Activated T-cell treated with anti-CD3 and anti-CD28 coated beads for 4 hours (primary cell): ENCODE measurements at regions not wholly inside any gene's neighbourhood (a gene's known extent, or its start where the extent isn't known, plus 50 kb on each side); places are given as distances from the start of the nearest gene placed in this dataset.
"Not testable (repeated sequence)": the region's sequence is repeated elsewhere in the genome, so short reads cannot be mapped to it uniquely, and the experiment has no call there.

Experiments used
- DNase-seq: peaks from one replicate; pipeline ENCODE4 v3.0.0-alpha.2; 2020

DNA sequence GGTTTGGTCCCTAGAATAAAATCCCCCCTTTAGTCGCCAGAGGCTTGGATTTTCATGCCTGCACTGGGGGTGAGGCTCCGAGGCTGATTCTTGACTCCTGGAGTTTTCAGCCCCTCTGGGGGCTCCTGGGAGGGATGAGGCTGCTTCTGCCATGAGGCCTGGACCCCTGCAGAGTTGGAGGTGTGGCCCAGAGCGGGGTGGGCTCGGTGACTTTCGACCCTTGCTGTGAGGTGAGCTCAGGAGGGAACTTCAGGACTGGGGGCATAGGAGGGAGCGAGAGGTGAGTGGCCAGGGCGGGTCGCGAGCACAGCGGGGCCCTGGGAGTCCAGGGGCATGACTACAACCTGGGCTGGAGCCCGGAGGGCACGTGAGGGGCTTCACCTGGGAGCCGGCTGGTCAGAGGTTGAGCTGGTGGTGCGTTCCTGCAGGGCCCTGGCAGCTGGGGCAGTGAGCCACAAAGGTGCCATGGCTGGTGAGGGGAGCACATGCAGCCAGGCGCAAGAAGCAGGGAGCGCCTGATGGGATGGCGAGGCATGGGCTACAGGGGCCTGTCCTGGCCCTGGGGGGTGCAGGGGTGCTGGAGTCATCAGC, 168.2 kb downstream of the KIF26A start:
- DNase-seq, result no peak

DNA sequence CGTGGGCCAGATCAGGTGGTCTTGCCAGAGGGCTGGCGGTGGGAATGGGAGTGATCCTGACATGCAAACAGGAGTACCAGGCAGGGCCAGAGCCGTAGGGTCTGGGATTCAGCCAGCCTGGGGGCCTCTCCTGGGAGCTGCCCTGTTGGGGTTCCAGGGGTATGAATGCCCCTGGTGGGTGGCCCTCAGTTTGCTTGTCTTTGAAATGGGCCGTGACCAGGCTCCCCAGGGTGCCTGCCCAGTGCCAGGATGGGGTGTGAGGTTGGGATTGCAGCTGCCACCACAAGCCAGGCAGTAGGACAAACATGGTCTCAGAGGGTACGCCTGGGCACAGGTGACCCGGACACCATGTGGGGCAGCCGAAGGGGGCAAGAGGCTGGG, 168.8 kb downstream of the KIF26A start:
- DNase-seq, result no peak

DNA sequence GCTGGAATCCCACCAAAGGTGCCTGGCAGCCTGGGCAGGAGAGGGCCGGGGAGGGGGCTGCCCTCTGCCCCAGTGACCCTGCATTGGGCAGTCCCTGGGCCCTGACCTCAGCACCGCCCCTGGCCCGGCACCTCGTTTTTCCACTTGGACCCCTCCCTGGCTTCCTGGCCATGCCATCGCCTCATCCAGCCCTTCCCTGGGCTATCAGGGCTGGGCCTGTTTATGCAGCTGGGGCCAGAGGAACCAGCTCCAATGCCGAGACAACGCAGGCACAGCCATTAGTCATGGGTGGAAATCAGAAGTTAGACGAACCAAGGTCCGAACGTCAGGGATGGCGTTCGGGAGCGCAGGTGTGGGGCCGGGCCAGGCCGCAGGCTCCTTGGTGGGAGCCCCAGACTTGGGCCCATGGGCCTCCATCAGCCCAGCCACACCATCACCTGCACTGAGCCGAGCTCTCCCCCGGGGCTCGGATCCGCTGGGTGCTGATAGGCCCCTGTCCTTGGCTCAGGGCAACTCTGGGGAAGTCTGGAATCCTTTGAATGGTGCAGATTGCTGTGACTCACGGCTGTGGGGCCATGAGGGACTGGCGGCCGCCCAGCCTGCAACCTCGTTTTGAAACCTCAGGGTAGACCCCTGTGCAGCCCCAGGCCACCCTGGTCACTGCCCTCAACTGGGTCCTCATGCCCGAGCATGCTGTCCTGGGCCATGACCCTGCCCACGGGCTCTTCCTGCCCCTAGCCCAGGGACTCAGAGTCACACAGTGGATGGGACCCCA, 169.4 kb downstream of the KIF26A start:
- no peak for DNase-seq

GRCh38 chr14:104308534-104308933, 170.1 kb downstream of the KIF26A start:
- DNase-seq, result not testable (repeated sequence)

- no peak for DNase-seq
Observed at GRCh38 chr14:104309657-104310369, 171.4 kb downstream of the KIF26A start.

- no peak for DNase-seq
Observed at GRCh38 chr14:104311358-104311757, 173.0 kb downstream of the KIF26A start.

DNA sequence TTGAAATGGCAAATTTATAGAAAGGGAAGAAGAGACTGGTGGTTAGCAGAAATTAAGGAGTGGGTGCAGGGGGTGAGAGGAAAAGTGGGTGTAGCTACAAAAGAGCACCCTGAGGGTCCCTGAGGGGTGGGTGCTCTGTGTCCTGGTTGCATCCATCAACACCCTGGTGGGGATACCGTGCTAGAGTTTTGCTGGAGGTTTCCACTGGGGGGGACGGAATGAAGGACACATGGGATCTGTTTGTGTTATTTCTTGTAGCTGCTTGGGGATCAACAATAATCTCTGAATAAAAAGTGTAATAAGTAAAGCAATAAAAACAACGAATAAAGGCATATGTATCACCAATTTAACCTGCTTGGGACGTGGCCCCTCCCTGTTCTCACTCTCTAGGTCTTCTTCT, 175.3 kb downstream of the KIF26A start:
- DNase-seq, result no peak

DNA sequence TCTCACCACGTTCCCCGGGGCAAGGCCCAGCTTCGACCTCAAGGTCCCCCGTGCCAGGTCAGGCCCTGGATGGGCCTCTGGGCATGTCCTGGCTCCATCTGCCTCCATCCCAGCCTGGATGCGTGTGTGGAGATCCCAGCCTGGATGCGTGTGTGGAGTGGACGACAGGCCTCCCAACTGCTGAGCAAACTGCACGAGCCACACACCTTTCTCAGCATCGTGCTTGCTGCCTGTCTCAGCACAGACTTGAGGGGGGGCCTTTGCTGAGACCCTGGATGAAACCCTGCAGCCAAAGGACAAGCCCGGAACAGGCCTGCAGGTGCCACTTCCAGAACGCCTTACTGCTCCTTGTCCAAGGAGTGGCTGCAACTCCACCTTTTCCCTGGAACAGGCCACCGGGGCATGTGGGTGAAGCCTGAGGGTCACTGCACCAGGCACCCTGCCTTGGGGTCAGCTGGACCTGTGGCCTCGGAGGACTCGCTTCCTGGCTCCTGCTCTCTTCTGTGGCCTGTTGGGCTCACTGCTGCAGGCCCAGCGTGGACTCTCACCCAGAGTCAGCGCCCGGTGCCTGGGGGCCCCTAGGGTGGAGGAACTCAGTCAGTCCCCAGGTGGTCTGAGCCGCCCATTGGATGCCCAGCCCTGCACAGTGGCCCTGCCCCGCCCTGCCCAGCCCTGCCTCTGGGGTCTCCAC, 176.0 kb downstream of the KIF26A start:
- DNase-seq, result no peak

DNA sequence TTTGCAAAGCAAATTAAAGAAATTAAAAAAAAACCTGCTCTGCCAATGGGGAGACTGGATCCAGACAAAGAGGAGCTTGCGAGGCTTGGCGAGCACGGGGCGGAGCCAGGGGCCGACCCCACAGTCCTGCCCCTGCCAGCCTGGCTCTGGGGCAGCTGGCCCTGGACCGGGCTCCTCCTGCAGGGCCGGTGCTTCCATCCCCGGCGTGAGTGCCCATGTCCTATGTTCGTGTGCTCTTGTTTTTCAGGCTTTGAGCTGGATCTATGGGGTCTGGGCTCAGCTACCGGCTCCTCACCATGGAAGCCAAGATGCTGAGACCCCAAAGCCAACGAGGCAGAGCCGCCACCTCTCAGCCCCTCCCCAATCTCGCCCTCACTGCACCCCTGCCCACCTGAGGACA, 176.8 kb downstream of the KIF26A start:
- no peak for DNase-seq

DNA sequence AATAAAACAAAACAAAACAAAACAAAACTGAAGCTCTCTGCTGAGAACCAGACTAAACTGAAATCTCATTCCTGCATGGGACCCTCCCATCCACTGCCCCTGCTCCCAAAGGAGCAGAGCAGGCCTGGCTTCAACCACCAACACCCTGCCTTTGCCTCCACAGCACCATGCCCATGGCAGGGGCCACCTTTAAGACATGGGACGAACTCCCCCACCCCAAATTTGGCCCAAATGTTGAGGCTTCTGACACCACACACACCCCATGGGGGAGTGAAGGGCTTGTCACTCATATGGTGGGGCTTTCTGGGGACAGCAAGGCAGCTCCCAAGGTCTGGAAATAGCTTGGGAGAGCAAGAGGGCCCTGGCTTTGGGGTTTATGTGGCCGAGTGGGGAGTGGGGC, 177.2 kb downstream of the KIF26A start:
- DNase-seq, result no peak

GRCh38 chr14:104316121-104316722, 177.8 kb downstream of the KIF26A start:
- DNase-seq, result no peak

DNA sequence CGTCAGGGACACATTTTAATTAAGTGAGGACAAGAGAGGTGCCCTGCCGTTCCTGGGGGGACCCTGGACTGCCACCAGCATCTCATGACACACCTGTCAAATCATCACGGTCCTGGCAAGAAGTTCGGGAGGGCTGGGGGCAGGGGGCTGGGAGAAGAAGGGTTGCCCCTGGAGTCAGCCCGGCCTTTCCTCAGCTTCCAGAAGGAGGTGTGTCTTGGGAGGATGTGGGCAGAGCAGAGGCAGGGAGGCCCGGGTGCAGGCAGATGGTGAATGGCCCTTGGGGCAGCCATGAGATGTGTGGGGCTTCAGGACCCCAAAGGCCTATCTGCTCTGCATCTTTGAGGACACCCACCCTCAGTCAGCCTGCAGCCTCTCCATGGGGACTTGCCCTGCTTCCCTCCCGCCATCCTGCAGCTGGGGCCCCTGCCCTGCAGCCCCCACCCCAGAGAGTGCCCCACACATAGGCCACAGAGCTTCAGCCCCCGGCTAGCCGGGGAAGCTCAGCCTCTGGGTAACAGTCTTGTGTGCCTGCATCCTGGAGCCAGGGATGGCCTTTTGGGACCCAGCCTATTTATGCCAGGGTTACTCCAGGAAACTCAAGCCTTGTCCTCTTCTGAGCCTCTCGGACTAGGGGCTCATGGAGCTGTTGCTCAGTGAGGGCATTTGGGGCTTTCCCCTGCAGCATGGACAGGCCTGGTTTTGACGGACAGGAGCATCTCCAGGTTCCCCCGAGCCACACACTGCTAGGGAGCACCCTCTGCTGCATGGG, 178.5 kb downstream of the KIF26A start:
- no peak for DNase-seq

DNA sequence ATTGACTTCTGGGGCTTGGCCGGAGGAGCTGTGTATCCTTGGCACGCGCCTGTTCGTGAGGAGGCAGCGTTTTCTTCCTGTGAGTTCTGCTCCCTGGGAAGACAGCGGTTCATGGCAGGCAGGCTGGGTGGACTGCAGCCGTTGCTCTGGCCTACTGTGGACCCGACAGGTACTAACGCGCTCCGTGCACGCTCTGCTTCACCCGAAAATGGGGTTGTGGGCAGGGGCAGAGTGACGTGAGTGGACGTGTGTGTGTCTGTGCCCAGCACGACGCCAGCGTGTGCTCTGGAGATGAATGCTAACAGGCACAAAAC, 179.1 kb downstream of the KIF26A start:
- no peak for DNase-seq

GRCh38 chr14:104317975-104318557, 179.7 kb downstream of the KIF26A start:
- DNase-seq, result no peak

- no peak for DNase-seq
Observed at GRCh38 chr14:104318558-104319490, 180.4 kb downstream of the KIF26A start.

DNA sequence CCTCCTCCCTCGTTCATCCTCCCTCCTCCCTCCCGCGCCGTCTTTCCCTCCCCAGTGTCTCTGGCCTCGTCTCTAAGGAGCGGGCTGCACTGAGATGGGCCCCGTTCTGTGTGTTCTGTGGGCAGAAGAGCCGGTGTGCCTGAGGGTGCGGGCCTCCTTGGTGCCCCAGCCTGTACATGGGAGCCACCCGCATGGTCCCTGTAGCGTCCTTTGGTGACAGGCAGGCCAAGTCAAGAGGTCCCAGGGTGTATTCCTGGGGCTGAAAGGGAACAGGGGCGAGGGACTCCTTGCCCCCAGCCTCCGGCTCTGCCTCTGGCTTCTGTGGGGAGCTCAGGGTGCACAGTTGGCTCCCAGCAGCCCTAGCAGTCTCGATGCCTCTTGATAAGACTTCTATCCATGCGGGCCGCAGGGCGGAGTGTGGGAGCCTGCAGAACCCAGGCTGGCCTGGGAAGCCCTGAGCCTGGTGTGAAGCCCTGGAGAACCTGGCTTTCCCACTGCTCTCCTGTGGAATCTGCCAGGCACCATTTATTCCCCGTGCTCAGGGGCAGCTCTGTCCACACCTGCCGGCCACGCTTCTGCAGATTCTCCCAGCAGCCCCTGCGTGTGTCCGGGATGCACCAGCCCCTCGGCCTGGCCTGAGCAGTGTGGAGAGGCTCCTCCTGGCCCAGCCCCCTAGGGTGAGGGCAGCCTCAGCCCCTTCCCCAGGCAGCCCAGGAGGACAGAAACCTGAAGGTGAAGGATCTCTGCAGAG, 181.3 kb downstream of the KIF26A start:
- DNase-seq, result no peak

- DNase-seq, result no peak
Observed at GRCh38 chr14:104320611-104321086, 182.3 kb downstream of the KIF26A start.

DNA sequence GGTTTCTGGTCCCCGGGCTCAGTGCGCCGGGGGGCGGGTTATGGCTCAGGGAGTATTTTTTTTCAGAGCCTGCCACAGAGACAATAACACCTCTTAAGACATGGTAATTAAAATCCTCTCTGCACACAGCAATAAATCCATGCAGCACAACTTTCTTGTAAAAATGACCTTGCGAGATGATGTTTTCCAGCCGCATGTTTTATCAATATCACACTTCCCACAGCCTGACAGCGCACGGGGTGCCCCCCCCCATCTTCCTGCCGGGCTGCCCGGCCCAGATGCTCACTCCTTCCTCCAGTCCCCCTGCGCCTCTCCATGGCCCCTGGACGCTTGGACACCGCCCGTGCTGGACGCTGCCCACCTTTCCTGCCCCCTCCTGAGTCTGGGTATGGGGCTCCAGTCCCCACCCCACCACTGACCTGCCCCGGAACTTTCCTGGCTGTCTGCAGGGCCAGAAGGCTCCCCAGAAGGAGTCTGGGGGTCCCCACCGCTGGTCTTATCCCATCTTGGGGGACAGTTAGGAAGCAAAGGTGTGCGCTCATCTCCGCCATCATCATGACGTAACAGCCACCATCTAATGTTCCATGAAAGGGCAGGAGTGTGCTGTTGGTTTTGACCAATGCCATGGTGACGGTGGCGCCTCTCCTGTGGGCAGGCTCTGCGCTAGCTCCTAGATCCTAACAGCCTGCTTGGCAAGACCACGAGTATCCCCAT, 182.9 kb downstream of the KIF26A start:
- no peak for DNase-seq

GRCh38 chr14:104321802-104322130, 183.4 kb downstream of the KIF26A start:
- DNase-seq, result no peak
